Type B pancreatic cell (in vitro differentiated cells): ENCODE measurements at regions not wholly inside any gene's neighbourhood (a gene's known extent, or its start where the extent isn't known, plus 50 kb on each side); places are given as distances from the start of the nearest gene placed in this dataset.

Experiments used
- DNase-seq: peaks from one replicate; pipeline ENCODE4 v3.0.0; 2021; ENCODE audit warnings: mixed read lengths; ENCODE audit not compliant: unreplicated experiment; ENCODE audit errors: extremely low spot score
- H3K27ac Mint-ChIP-seq: 2 replicates; pipeline ENCODE4 v1.8.0; 2021; ENCODE audit warnings: mild to moderate bottlenecking, mixed read lengths
- H3K27me3 Mint-ChIP-seq: 2 replicates; pipeline ENCODE4 v1.8.0; 2021; ENCODE audit warnings: mixed read lengths
- H3K36me3 Mint-ChIP-seq: 2 replicates; pipeline ENCODE4 v1.8.0; 2021; ENCODE audit warnings: mixed read lengths
- H3K4me1 Mint-ChIP-seq: one replicate; pipeline ENCODE4 v1.8.0; 2021; ENCODE audit warnings: mixed read lengths; ENCODE audit not compliant: unreplicated experiment
- H3K4me3 Mint-ChIP-seq: 2 replicates; pipeline ENCODE4 v1.8.0; 2021; ENCODE audit warnings: mild to moderate bottlenecking, mixed read lengths
- H3K9me3 Mint-ChIP-seq: 2 replicates; pipeline ENCODE4 v1.8.0; 2021; ENCODE audit warnings: mixed read lengths
- TF ChIP-seq, protein P1 (sequence below): fragments of 200-600 bp; sonication (generic); conservative IDR thresholded peaks from 2 replicates; pipeline ENCODE4 v1.5.0; 2021; ENCODE audit warnings: antibody characterized with exemption, mild to moderate bottlenecking

DNA sequence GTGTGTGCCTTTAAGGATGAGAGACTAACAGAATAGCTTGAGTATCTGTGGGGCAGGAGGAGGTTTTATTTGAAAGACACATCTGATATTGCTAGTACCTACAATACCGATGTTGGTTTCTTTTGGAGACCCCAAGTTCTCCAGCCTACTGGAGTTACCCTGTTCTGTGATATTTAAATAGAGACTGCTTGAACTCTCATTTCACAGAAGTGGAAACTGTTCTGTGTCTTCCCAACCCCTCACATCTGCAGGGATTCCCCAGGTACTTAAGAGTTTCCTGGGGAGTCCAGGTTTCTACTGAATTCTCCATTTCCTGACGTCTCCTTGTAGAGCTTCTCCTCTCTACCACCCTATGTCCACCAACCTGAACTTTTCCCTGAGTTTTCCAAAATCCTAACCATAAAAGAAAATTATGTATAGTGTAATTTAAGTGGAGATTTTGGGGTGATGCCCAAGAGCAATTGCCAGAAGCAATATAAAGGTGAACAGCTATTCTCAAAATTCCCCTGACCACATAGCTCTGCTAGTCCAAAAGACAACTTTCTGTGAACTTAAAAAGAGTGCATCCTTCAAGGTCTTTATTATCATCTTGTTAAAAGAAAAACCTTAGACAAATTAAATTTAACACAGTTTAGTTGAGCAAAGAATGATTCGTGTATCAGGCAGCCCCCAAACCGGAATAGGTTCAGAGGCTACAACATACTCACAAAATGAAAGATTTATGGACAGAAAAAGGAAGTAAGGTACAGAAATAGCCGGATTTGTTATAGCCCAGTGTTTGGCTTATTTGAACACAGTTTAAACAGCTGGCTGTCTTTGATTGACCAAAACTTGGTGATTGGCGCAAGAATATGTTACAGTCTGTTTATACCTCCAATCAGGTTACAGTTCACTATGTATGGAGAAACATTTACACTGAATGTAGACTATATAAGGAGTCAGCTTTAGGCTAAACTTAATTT, 373.4 kb downstream of the NUAK1 start:
- no peaks in the 10 kb centered on the region for H3K9me3 Mint-ChIP-seq
- DNase-seq: no peak
- TF ChIP-seq, protein P1, sequence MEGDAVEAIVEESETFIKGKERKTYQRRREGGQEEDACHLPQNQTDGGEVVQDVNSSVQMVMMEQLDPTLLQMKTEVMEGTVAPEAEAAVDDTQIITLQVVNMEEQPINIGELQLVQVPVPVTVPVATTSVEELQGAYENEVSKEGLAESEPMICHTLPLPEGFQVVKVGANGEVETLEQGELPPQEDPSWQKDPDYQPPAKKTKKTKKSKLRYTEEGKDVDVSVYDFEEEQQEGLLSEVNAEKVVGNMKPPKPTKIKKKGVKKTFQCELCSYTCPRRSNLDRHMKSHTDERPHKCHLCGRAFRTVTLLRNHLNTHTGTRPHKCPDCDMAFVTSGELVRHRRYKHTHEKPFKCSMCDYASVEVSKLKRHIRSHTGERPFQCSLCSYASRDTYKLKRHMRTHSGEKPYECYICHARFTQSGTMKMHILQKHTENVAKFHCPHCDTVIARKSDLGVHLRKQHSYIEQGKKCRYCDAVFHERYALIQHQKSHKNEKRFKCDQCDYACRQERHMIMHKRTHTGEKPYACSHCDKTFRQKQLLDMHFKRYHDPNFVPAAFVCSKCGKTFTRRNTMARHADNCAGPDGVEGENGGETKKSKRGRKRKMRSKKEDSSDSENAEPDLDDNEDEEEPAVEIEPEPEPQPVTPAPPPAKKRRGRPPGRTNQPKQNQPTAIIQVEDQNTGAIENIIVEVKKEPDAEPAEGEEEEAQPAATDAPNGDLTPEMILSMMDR: no peak
- no peaks in the 10 kb centered on the region for H3K4me1 Mint-ChIP-seq
- H3K27me3 Mint-ChIP-seq: peaks cover 11% of the 10 kb centered on the region
- H3K4me3 Mint-ChIP-seq: no peak overlapping the region
- H3K27ac Mint-ChIP-seq: no peak overlapping the region
- H3K36me3 Mint-ChIP-seq: no peaks in the 10 kb centered on the region

DNA sequence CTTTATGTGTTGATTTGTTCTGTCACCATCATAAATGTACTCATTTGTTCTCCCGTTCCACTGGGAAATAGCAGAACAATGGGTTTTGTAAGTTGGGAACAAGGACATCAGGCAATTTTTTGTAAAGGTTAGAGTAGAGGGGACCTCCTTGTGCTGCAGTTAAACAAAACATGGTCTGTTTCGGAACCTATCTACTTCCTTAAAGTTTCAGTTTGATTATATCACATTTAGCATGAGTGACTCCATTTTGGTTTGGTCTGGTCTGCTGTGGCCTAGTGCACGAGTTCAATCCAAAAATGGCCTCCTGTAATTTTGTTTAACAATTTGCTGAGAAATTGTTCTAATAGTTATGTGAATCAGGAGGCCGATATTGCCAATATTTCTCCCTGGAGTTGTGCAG, 372.7 kb downstream of the NUAK1 start:
- Mint-ChIP-seq H3K27me3 (peaks cover 11% of the 10 kb centered on the region), H3K4me1 (no peaks in the 10 kb centered on the region), H3K4me3 (no peak overlapping the region), H3K9me3 (no peaks in the 10 kb centered on the region), H3K27ac (no peak overlapping the region), H3K36me3 (no peaks in the 10 kb centered on the region)
- DNase-seq: no peak
- TF ChIP-seq, protein P1: no peak

DNA sequence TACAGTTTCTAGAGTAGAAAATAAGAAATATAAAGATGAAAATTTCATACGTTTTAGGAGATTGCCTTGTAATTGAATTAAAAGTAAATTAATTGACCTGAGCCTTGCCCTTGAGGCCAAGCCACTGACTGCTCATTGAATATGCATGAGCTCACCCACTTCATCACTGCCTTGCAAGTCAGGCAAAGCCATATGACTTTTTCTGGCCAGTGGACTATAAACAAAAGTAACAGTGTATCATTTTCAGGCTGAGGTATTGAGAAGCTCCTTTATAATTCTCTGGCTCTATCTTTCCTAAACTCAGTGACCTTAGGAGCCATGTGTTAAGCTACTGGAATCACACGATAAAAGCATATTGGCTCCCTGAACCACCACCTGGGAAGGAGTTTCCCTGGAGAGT, 369.3 kb downstream of the NUAK1 start:
- no peak overlapping the region for H3K27ac Mint-ChIP-seq
- H3K9me3 Mint-ChIP-seq: no peaks in the 10 kb centered on the region

DNA sequence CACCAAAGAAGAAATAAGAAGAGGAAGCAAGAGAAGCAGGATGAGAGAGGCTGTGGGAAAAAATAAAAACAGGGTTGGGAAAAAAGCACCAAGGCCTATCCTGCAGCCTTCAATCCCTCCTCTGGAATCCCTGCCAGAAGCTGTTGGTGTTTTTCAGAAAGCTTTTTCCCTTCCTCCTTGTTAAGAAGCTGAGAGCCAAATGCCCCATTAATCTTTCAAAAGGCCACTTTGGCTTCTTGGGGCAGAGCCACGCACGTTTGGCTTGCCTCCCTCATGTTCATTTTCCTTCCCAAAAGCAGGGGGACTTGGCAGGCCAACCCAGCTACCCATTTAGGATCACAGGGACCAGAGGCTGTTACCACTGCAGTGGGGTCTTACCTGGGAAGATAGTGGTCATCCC, 365.3 kb downstream of the NUAK1 start:
- Mint-ChIP-seq H3K9me3 (no peaks in the 10 kb centered on the region), H3K27ac (peak overlapping the region; percentile 44), H3K27me3 (peaks cover 5% of the 10 kb centered on the region), H3K4me3 (no peak overlapping the region), H3K4me1 (no peaks in the 10 kb centered on the region), H3K36me3 (no peaks in the 10 kb centered on the region)
- TF ChIP-seq, protein P1: no peak
- DNase-seq: no peak

More for the DNA sequence above, 369.3 kb downstream of the NUAK1 start:
- TF ChIP-seq, protein P1: no peak
- H3K36me3 Mint-ChIP-seq: no peaks in the 10 kb centered on the region
- H3K27me3 Mint-ChIP-seq: peaks cover 9% of the 10 kb centered on the region
- no peak overlapping the region for H3K4me3 Mint-ChIP-seq
- H3K4me1 Mint-ChIP-seq: no peaks in the 10 kb centered on the region
- no peak for DNase-seq

DNA sequence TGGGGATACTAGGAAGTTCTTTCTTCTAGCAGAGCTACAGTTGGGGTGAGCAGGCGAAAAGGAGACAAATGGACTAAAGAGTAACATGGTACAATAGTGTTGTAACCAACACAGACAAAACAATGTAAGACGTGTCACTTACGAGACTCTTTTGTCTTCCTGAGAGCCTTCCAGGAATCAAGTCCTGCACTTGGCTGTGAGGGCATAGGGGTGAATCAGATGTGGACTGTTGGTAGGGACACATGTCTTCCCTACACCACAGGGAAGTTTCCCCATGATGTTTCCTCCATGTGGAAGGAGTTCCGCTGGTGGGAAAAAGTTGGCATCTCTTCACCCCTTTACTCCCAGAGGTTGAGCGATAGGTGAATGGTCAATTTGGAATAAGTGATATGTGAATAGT, 364.7 kb downstream of the NUAK1 start:
- no peak overlapping the region for H3K4me3 Mint-ChIP-seq
- H3K4me1 Mint-ChIP-seq: no peaks in the 10 kb centered on the region
- DNase-seq: no peak
- no peaks in the 10 kb centered on the region for H3K9me3 Mint-ChIP-seq
- H3K36me3 Mint-ChIP-seq: no peaks in the 10 kb centered on the region
- H3K27ac Mint-ChIP-seq: peak overlapping the region; percentile 44
- TF ChIP-seq, protein P1: no peak
- peaks cover 5% of the 10 kb centered on the region for H3K27me3 Mint-ChIP-seq
